ENCODE measurements at regions not wholly inside any gene's neighbourhood (a gene's known extent, or its start where the extent isn't known, plus 50 kb on each side); places are given as distances from the start of the nearest gene placed in this dataset.

DNA sequence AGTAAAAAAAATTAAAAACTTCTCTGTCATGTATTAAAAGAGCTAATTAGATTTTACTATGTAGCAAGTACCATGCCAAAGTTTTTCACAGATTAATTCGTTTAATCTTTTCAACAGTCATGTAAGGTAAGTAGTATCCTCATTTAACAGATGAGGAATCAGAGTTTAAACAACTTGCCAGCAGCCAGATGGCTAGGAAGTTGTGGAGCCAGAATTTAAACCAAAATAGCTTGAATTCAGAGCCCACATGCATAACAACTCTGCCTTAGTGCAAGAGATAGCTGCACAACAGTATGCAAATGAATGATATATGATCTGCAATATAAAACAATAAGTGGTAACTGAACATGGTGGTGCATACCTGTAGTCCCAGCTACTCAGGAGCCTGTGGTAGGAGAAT lies 75.3 kb downstream of the NAP1L3 start:
- DNase-seq, result no peak
- ATAC-seq, result no peak
- Mint-ChIP-seq H3K36me3 (ENCODE audit: insufficient read depth) (no peaks in the 10 kb centered on the region), H3K4me3 (no peak overlapping the region), H3K27me3 (ENCODE audit: low read depth) (no peaks in the 10 kb centered on the region), H3K9me3 (no peaks in the 10 kb centered on the region), H3K4me1 (ENCODE audit: low read depth) (no peaks in the 10 kb centered on the region)

DNA sequence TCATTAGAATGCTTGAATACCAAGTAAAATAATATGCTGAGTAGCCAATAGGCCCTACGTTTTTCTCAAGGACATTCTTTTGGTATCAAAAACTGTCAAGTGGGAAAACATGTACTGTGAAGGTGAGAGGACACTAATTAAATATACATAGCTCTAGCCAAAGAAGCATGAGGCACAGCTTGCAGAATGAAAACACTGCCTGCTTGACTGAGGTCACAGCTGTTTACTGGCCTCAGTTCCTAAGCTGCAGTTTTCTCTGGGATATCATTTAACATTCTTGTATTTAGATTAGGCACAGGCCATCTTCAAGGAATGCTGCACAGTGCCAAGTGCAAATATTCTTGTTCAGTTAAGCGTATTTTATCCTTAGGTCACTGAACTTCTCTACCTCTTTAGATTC lies 78.6 kb downstream of the NAP1L3 start:
- H3K4me1 Mint-ChIP-seq (ENCODE audit: low read depth), result no peaks in the 10 kb centered on the region
- no peaks in the 10 kb centered on the region for H3K27me3 Mint-ChIP-seq (ENCODE audit: low read depth)
- H3K36me3 Mint-ChIP-seq (ENCODE audit: insufficient read depth), result no peaks in the 10 kb centered on the region
- H3K9me3 Mint-ChIP-seq, result no peaks in the 10 kb centered on the region
- no peak overlapping the region for H3K4me3 Mint-ChIP-seq
- ATAC-seq, result no peak
- no peak for DNase-seq

DNA sequence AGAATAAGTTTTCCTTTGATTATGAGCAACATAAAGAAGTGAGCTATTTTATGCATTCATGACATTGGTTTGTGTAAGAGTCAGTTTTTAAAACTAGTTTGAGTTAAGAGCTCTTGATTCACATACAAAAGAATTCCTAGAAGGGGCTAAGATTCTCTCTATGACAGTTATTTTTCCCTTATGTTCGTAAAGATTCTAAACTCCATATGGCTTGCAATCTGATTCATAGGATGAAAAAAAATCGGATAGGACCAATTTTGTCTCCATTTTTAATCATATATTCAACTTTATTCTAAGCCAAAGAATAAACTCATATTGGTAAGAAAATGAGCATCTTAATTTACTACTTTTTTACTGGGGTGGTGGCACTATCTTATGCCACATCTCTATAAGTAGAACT lies 79.4 kb downstream of the NAP1L3 start:
- ATAC-seq (no peak), DNase-seq (no peak)
- Mint-ChIP-seq H3K27me3 (ENCODE audit: low read depth) (no peaks in the 10 kb centered on the region), H3K4me1 (ENCODE audit: low read depth) (no peaks in the 10 kb centered on the region), H3K36me3 (ENCODE audit: insufficient read depth) (no peaks in the 10 kb centered on the region), H3K4me3 (no peak overlapping the region), H3K9me3 (no peaks in the 10 kb centered on the region)

DNA sequence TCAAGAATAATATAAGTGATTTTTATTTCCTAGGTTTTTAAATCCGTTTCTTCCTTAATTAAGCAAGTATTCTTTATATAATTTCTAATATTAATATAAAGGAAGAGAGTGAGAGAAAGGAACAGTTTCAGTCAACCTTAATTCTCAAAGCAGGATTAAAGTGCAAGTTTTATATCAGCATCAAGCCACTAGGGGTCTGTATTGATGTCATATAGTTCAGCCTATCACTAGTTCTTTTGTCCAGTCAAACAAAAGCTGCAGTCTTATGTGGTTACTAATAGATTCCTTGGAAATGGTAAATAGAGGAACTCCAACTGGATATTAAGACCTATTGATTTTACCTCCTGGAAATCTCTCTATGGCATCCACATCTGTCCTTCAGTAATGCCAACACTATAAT lies 82.0 kb downstream of the NAP1L3 start:
- H3K9me3 Mint-ChIP-seq, result no peaks in the 10 kb centered on the region
- DNase-seq (no peak), ATAC-seq (no peak)
- no peak overlapping the region for H3K4me3 Mint-ChIP-seq
- H3K4me1 Mint-ChIP-seq (ENCODE audit: low read depth), result no peaks in the 10 kb centered on the region
- H3K27me3 Mint-ChIP-seq (ENCODE audit: low read depth), result no peaks in the 10 kb centered on the region
- H3K36me3 Mint-ChIP-seq (ENCODE audit: insufficient read depth), result no peaks in the 10 kb centered on the region

DNA sequence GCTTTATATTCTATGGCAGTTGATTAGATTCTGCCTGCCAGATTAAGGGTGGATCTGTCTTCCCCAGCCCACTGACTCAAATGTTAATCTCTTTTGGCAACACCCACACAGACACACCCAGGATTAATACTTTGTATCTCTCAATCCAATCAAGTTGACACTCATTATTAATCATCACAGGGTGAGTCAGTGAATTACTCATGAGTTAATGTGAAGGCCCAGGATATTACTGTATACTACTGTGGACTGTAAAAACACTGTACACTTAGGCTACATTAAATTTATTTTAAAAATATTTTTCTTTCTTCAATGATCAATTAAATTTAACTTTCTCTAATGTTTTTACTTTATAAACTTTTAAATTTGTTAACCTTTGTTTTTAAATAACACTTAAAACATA lies 87.7 kb downstream of the NAP1L3 start:
- DNase-seq, result no peak
- no peak overlapping the region for H3K4me3 Mint-ChIP-seq

DNA sequence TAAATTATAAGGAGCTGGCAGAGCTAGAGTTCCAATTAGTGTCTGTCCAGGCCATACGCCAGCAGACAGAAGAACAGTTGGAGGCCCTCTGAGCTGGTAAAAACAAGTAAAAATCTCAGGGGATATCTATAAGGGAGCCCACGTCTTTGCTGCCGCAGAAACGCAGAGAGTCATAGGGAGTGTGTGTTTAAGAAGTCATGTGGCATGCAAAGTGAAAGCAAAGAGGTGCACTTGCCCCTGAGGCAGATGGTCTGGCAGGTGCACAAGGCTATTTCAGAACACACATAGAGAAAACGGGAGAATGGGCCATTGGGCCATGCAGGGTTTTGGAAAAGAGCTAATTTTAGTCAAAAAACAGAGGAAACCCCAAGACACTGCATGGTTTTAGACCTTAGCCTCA lies 92.7 kb downstream of the NAP1L3 start:
- no peak for DNase-seq
- Mint-ChIP-seq H3K4me3 (no peak overlapping the region), H3K36me3 (ENCODE audit: insufficient read depth) (no peaks in the 10 kb centered on the region), H3K4me1 (ENCODE audit: low read depth) (no peaks in the 10 kb centered on the region), H3K27me3 (ENCODE audit: low read depth) (no peaks in the 10 kb centered on the region), H3K9me3 (no peaks in the 10 kb centered on the region)
- no peak for ATAC-seq

More for the DNA sequence above, 87.7 kb downstream of the NAP1L3 start:
- ATAC-seq, result peak in 1 of 2 donors; percentile 43
- H3K4me1 Mint-ChIP-seq (ENCODE audit: low read depth), result no peaks in the 10 kb centered on the region
- no peaks in the 10 kb centered on the region for H3K36me3 Mint-ChIP-seq (ENCODE audit: insufficient read depth)
- no peaks in the 10 kb centered on the region for H3K9me3 Mint-ChIP-seq
- no peaks in the 10 kb centered on the region for H3K27me3 Mint-ChIP-seq (ENCODE audit: low read depth)

DNA sequence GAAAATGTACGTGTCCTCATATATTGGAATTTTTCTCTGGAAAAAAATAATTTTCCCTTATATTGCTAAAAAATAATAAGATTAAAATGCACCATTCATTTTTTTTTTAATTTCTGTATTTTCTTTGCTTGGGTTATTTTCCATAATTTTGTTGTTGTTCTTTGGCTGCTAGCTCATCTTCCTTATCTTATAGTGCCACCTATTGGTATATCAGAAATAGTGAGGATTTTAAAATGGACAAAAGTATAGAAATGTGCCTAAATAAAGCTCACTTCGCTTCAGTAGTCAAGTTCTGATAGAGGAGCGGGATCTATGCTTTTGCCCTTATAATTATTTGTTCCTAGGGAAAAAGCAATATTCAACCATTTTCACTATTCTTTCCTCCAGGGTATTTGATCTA lies 134.8 kb downstream of the NAP1L3 start:
- Mint-ChIP-seq H3K36me3 (ENCODE audit: insufficient read depth) (no peaks in the 10 kb centered on the region), H3K4me3 (no peak overlapping the region), H3K27me3 (ENCODE audit: low read depth) (no peaks in the 10 kb centered on the region)

DNA sequence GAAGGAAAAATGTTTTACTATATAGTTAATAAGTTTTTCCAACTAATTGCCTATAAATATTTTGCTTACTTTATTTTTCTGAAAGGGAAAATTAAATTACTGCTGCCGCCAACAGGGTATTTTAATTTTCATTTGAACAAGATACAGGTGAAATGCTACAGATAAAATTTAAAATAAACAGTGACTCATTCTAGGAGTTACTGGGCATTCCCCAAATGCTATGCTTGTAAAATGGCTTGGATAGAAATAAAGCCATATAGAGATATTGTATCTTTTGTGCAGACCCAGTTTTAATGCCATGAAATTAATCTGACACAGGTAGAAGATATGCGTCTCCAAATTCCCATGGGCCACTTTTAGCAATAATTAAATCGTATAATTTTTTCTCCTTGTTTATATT lies 144.5 kb downstream of the NAP1L3 start:
- DNase-seq (no peak), ATAC-seq (no peak)
- Mint-ChIP-seq H3K36me3 (ENCODE audit: insufficient read depth) (no peaks in the 10 kb centered on the region), H3K27me3 (ENCODE audit: low read depth) (no peaks in the 10 kb centered on the region), H3K4me3 (no peak overlapping the region), H3K9me3 (no peaks in the 10 kb centered on the region), H3K4me1 (ENCODE audit: low read depth) (no peaks in the 10 kb centered on the region)

More for the DNA sequence above, 134.8 kb downstream of the NAP1L3 start:
- Mint-ChIP-seq H3K4me1 (ENCODE audit: low read depth) (no peaks in the 10 kb centered on the region), H3K9me3 (no peaks in the 10 kb centered on the region)
- no peak for DNase-seq
- ATAC-seq, result no peak

Measured in activated T-cell treated with anti-CD3 and anti-CD28 coated beads, Interleukin-2, amount 50 U/mL, for 4 hours (primary cell).